Keratinocyte (primary cell): ENCODE measurements at regions not wholly inside any gene's neighbourhood (a gene's known extent, or its start where the extent isn't known, plus 50 kb on each side); places are given as distances from the start of the nearest gene placed in this dataset.

Source experiments
- DNase-seq: peaks from one replicate; pipeline ENCODE4 v3.0.0-alpha.2; 2011; ENCODE audit warnings: low read depth, missing footprints, low spot score
- FAIRE-seq: peaks from 2 replicates; lab custom pipeline; 2011; peaks lifted over from hg19 to GRCh38; lab: Jason Lieb, UNC
- H2AFZ ChIP-seq: 2 replicates; pipeline ENCODE4 v1.6.0; 2012; ENCODE audit warnings: low read length, control low read depth, inconsistent platforms; ENCODE audit not compliant: control insufficient read depth
- H3K27ac ChIP-seq: 2 replicates; pipeline ENCODE4 v1.5.1; 2011; ENCODE audit warnings: low read length; ENCODE audit not compliant: control insufficient read depth, insufficient read depth
- H3K27me3 ChIP-seq: 3 replicates; pipeline ENCODE4 v1.6.0; 2011; ENCODE audit warnings: low read length; ENCODE audit not compliant: control insufficient read depth, insufficient read depth; ENCODE audit errors: extremely low read depth
- H3K36me3 ChIP-seq, 2 experiments: 2 replicates in 1 of 2; 3 replicates in 1 of 2; pipeline ENCODE4 v1.5.1; 2011; ENCODE audit warnings: low read length in 2 of 2, mild to moderate bottlenecking in 1 of 2; ENCODE audit not compliant: control insufficient read depth in 2 of 2, insufficient read depth in 2 of 2; ENCODE audit errors: extremely low read depth in 1 of 2
- H3K4me1 ChIP-seq: 3 replicates; pipeline ENCODE4 v1.5.1; 2011; ENCODE audit warnings: low read length; ENCODE audit not compliant: control insufficient read depth, insufficient read depth; ENCODE audit errors: extremely low read depth
- H3K4me2 ChIP-seq: 3 replicates; pipeline ENCODE4 v1.6.0; 2011; ENCODE audit warnings: low read depth, low read length; ENCODE audit not compliant: control insufficient read depth, insufficient read depth; ENCODE audit errors: extremely low read depth
- H3K4me3 ChIP-seq, 3 experiments: fragments of 200-600 bp in 1 of 3; sonication (generic) in 1 of 3; 2 replicates in 2 of 3; 3 replicates in 1 of 3; pipeline ENCODE4 v1.5.1; 2011 to 2016; ENCODE audit warnings: low read length in 3 of 3, mild to moderate bottlenecking in 3 of 3, control low read depth in 2 of 3, inconsistent platforms in 1 of 3, low read depth in 1 of 3, mixed read lengths in 1 of 3, mixed run types in 1 of 3, moderate library complexity in 1 of 3; ENCODE audit not compliant: control insufficient read depth in 2 of 3, insufficient read depth in 2 of 3; ENCODE audit errors: extremely low read depth in 1 of 3
- H3K79me2 ChIP-seq: 2 replicates; pipeline ENCODE4 v1.6.0; 2012; ENCODE audit warnings: low read length; ENCODE audit not compliant: control insufficient read depth, insufficient read depth
- H3K9ac ChIP-seq: 3 replicates; pipeline ENCODE4 v1.6.0; 2011; ENCODE audit warnings: low read length; ENCODE audit not compliant: control insufficient read depth, insufficient read depth; ENCODE audit errors: extremely low read depth
- H3K9me1 ChIP-seq: 3 replicates; pipeline ENCODE4 v1.6.0; 2011; ENCODE audit warnings: low read length; ENCODE audit not compliant: control insufficient read depth, insufficient read depth; ENCODE audit errors: extremely low read depth
- H3K9me3 ChIP-seq: 2 replicates; pipeline ENCODE4 v1.5.1; 2012; ENCODE audit warnings: low read depth, low read length; ENCODE audit not compliant: control insufficient read depth
- H4K20me1 ChIP-seq: 3 replicates; pipeline ENCODE4 v1.6.0; 2011; ENCODE audit warnings: low read length; ENCODE audit not compliant: control insufficient read depth, insufficient read depth; ENCODE audit errors: extremely low read depth
- EZH2 ChIP-seq: IDR thresholded peaks from one replicate; pipeline ENCODE4 v1.6.1; 2012; ENCODE audit warnings: inconsistent platforms, mild to moderate bottlenecking, low read length, moderate library complexity
- dilution Hi-C: fragments of 300-500 bp; cut with MboI; formaldehyde crosslinking; loops from one replicate; pipeline ENCODE4 v1.7.0; 2020; ENCODE audit warnings: low sequenced_read_pairs; ENCODE audit not compliant: extremely low pct_ligation_motif_present
- TF ChIP-seq, protein P1 (sequence below), 3 experiments: IDR thresholded peaks in 1 of 3; conservative IDR thresholded peaks in 1 of 3; optimal IDR thresholded peaks in 1 of 3; 2 replicates in 2 of 3; 3 replicates in 1 of 3; pipeline versions ENCODE3 to v1.5.1; 2011; ENCODE audit warnings: low read length in 3 of 3, mild to moderate bottlenecking in 3 of 3, moderate library complexity in 2 of 3, control low read depth in 1 of 3, inconsistent platforms in 1 of 3; ENCODE audit not compliant: insufficient read depth in 2 of 3; ENCODE audit errors: extremely low read depth in 1 of 3

DNA sequence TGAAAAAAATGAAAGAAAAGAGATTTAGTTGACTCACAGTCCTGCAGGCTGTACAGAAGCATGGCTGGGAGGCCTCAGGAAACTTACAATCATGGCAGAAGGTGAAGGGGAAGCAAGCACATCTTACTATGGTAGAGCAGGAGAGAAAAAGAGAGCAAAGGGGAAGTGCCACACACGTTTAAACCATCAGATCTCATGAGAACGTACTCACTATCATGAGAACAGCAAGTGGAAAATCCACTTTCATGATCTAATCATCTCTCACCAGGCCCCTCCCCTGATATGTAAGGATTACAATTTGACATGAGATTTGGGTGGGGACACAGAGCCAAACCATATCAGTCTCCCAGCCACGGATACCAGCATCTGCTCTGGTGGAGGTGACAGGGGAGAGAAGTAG lies 50.8 kb upstream of the CPOX start:
- no peaks in the 10 kb centered on the region for H3K36me3 ChIP-seq
- H3K4me2 ChIP-seq = no peak overlapping the region
- H4K20me1 ChIP-seq = no peaks in the 10 kb centered on the region
- H3K4me3 ChIP-seq = no peak overlapping the region
- H3K4me1 ChIP-seq = peaks cover 7% of the 10 kb centered on the region
- FAIRE-seq = no peak
- dilution Hi-C loops = no loop called here
- H3K27me3 ChIP-seq = no peaks in the 10 kb centered on the region
- H3K9ac ChIP-seq = no peak overlapping the region
- no peak for DNase-seq
- H3K27ac ChIP-seq = no peak overlapping the region
- no peak overlapping the region for H2AFZ ChIP-seq
- no peaks in the 10 kb centered on the region for H3K9me1 ChIP-seq
- TF ChIP-seq EZH2 = no peak
- TF ChIP-seq, protein P1, sequence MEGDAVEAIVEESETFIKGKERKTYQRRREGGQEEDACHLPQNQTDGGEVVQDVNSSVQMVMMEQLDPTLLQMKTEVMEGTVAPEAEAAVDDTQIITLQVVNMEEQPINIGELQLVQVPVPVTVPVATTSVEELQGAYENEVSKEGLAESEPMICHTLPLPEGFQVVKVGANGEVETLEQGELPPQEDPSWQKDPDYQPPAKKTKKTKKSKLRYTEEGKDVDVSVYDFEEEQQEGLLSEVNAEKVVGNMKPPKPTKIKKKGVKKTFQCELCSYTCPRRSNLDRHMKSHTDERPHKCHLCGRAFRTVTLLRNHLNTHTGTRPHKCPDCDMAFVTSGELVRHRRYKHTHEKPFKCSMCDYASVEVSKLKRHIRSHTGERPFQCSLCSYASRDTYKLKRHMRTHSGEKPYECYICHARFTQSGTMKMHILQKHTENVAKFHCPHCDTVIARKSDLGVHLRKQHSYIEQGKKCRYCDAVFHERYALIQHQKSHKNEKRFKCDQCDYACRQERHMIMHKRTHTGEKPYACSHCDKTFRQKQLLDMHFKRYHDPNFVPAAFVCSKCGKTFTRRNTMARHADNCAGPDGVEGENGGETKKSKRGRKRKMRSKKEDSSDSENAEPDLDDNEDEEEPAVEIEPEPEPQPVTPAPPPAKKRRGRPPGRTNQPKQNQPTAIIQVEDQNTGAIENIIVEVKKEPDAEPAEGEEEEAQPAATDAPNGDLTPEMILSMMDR (optimal IDR thresholded peaks at IDR 0.05 in 1 of 3, IDR thresholded peaks at IDR 0.05 in 1 of 3, conservative IDR thresholded peaks at IDR 0.05 in 1 of 3; ENCODE audit: extremely low read depth in 1 of 3, insufficient read depth in 2 of 3, low read length in 3 of 3) = no peak
- H3K9me3 ChIP-seq = no peaks in the 10 kb centered on the region
- no peaks in the 10 kb centered on the region for H3K79me2 ChIP-seq

DNA sequence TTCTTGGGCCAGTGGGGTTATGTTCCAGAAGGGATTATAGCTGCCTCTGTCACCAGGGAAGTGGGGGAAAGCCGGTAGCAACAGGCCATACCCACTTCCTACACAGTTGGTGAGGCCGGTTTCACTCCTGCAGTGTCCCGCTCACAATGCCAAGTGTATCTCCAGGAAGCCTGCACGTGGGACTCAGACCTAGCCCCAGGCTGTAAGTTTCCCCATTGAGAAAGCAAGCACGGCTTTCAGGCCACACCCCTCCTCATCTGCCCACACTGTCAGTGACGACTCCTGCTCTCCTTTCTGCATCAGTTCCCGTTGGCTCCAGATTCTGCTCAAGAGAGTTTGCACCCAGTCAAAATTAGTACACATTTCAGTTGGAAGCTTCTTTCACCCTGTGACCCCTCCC lies 51.6 kb upstream of the CPOX start:
- no peak overlapping the region for H3K4me3 ChIP-seq
- no peaks in the 10 kb centered on the region for H4K20me1 ChIP-seq
- H3K9me1 ChIP-seq = no peaks in the 10 kb centered on the region
- H3K27me3 ChIP-seq = no peaks in the 10 kb centered on the region
- H3K9me3 ChIP-seq = no peaks in the 10 kb centered on the region
- no peaks in the 10 kb centered on the region for H3K36me3 ChIP-seq
- peak; percentile 71 for FAIRE-seq
- dilution Hi-C loops = no loop called here
- no peaks in the 10 kb centered on the region for H3K79me2 ChIP-seq
- H3K4me1 ChIP-seq = peaks cover 7% of the 10 kb centered on the region
- no peak overlapping the region for H3K27ac ChIP-seq
- DNase-seq = no peak
- H2AFZ ChIP-seq = peak overlapping the region; percentile 77
- no peak overlapping the region for H3K9ac ChIP-seq
- TF ChIP-seq, protein P1 (optimal IDR thresholded peaks at IDR 0.05 in 1 of 3, IDR thresholded peaks at IDR 0.05 in 1 of 3, conservative IDR thresholded peaks at IDR 0.05 in 1 of 3; ENCODE audit: extremely low read depth in 1 of 3, insufficient read depth in 2 of 3, low read length in 3 of 3) = no peak
- no peak for TF ChIP-seq EZH2
- H3K4me2 ChIP-seq = peak overlapping the region; percentile 59
